GM10248 (cell line): ENCODE measurements at regions not wholly inside any gene's neighbourhood (a gene's known extent, or its start where the extent isn't known, plus 50 kb on each side); places are given as distances from the start of the nearest gene placed in this dataset.
A peak's percentile ranks its signal among the peaks of the same experiment; 100 is the strongest.

Experiments
- CTCF ChIA-PET: fragments of 300-600 bp; sonication (Branson Sonifier 250); formaldehyde crosslinking; extraction: SDS; loops from one replicate; lab custom pipeline; 2021; ENCODE audit warnings: antibody characterized with exemption; lab: Yijun Ruan, JAX
- POLR2A ChIA-PET: fragments of 350-650 bp; sonication (Branson Sonifier 250); formaldehyde crosslinking; extraction: SDS; loops from one replicate; lab custom pipeline; 2020; ENCODE audit warnings: antibody characterized with exemption; lab: Yijun Ruan, JAX
- DNase-seq: peaks from one replicate; pipeline ENCODE4 v3.0.0; 2012; ENCODE audit errors: extremely low spot score
- CTCF ChIP-seq: IDR thresholded peaks from 2 replicates; pipeline ENCODE4 v1.5.1; 2012; ENCODE audit warnings: mild to moderate bottlenecking, low read depth; ENCODE audit errors: extremely low read depth, missing control alignments, control extremely low read depth

- DNase-seq: no peak
- CTCF ChIA-PET: no interaction called here
- TF ChIP-seq CTCF: no peak
- POLR2A ChIA-PET: no interaction called here
These were observed 245.9 kb upstream of the SLITRK3 start for GRCh38 chr3:165442061-165442460.

DNA sequence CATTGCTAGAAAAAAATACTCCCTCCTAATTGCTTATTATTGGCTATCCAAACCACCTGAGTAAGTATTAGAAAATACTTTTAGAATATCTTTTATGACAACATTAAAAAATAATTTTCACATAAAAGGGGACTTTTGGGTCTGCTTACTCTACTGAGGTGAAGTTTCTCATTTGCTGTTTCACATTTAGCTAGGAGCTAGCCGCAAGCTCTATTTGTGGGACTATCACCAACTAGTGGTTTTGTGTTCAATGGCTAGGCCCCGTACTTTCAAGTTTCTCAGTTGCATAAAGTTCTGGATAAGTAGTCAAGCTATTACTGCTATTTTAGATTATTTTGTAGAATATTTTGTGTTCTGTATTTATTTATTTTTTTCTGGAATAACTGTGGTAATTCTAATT, 244.2 kb upstream of the SLITRK3 start:
- DNase-seq: no peak
- no peak for TF ChIP-seq CTCF
- CTCF ChIA-PET: interaction anchor here (1.5 kb wide), 1 partner anchor 27 kb away, joined by 6 read pairs; no protein-coding TSS in a partner anchor
- POLR2A ChIA-PET: no interaction called here

DNA sequence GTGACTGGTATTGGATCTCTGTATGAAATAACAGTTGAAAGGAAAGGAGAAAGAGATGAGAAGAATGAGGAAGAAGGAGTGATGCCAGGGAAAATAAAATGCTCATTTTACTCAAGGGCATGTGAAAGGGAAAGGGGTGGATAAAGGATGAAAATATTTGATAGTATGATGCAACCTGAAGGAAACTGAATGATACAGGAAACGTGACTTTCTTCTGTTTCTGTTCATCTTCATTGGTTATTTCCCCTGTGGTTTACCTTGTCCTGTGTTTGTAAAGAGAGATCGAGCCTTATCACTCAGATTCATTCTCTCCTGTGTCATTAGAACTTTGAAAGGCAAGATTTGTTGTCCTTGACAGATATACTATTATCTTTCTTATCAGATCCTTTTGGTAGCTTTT, 243.6 kb upstream of the SLITRK3 start:
- CTCF ChIA-PET: no interaction called here
- DNase-seq: no peak
- no peak for TF ChIP-seq CTCF
- POLR2A ChIA-PET: no interaction called here

GRCh38 chr3:165434516-165434915, 238.3 kb upstream of the SLITRK3 start:
- DNase-seq: no peak
- ChIA-PET CTCF (no interaction called here), POLR2A (no interaction called here)
- TF ChIP-seq CTCF: no peak

- CTCF ChIA-PET: no interaction called here
These were observed 210.2 kb upstream of the SLITRK3 start for GRCh38 chr3:165406425-165406824.

DNA sequence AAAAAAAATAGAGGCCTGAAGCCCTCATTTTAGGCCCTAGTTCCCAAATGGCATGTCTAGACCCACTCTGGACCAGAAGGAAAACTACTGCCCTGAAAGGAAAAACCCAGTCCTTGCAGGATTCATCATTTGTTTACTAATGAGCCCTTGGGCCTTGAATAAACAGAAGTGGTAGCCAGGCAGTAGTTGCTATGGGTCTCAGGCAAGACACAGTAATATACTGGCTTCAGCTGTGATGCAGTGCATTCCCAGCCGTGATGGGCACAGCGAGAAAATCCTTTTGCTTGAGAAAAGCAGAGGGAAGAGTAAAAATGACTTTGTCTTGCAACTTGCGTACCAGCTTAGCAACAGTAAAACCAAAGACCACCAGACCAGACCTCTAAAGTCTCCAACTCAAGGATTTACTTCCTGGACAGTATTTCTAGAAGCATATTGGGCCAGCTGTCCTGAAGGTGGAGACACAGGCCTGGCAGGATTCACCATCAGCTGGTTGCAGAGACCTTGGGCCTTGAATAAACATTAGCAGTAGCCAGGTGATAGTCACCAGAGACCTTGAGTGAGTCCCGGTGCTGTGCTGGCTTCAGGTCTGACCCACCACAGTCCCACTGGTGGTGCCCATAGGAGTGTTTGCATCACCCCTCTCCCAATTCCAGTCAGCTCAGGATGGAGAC, 208.3 kb upstream of the SLITRK3 start:
- TF ChIP-seq CTCF: peak; percentile 18
- ChIA-PET CTCF (interaction anchor here (1.1 kb wide), 1 partner anchor 12 kb away, joined by 4 read pairs; no protein-coding TSS in a partner anchor), POLR2A (no interaction called here)
- DNase-seq: no peak

More at GRCh38 chr3:165406425-165406824, 210.2 kb upstream of the SLITRK3 start:
- no peak for DNase-seq
- TF ChIP-seq CTCF: no peak
- POLR2A ChIA-PET: no interaction called here
